ENCODE measurements at regions not wholly inside any gene's neighbourhood (a gene's known extent, or its start where the extent isn't known, plus 50 kb on each side); places are given as distances from the start of the nearest gene placed in this dataset.

DNA sequence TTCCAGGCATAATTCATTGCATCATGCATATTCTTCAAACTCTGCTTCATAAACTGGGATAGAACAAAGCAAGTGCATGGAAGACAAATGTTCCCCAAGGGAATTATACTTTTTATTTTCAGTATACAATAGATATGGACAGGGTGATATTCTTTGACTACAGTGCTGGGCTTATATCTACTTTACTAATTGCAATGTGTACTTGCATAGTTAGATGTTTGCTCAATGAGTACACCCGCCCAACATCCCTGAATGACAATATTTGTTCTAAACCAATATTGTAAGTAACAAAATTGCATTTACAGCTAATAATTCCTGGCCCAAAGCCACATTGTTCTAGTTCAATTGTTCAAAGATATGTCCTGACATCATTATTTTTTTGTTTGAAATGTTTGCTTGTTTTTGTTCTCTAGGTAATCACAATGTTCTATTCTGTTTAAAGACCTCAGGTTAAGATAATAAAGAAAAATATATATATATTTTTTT lies 171.4 kb downstream of the PTN start:
- TF ChIP-seq, protein P1, sequence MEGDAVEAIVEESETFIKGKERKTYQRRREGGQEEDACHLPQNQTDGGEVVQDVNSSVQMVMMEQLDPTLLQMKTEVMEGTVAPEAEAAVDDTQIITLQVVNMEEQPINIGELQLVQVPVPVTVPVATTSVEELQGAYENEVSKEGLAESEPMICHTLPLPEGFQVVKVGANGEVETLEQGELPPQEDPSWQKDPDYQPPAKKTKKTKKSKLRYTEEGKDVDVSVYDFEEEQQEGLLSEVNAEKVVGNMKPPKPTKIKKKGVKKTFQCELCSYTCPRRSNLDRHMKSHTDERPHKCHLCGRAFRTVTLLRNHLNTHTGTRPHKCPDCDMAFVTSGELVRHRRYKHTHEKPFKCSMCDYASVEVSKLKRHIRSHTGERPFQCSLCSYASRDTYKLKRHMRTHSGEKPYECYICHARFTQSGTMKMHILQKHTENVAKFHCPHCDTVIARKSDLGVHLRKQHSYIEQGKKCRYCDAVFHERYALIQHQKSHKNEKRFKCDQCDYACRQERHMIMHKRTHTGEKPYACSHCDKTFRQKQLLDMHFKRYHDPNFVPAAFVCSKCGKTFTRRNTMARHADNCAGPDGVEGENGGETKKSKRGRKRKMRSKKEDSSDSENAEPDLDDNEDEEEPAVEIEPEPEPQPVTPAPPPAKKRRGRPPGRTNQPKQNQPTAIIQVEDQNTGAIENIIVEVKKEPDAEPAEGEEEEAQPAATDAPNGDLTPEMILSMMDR (IDR thresholded peaks at IDR 0.05; ENCODE audit: low read length, missing control alignments): no peak
- H3K4me3 ChIP-seq (replicated peaks; ENCODE audit: low read depth, low read length): no peak overlapping the region
- no peak for DNase-seq (ENCODE audit: low read depth)

GRCh38 chr7:137169282-137169698 lies 174.2 kb downstream of the PTN start:
- TF ChIP-seq, protein P1 (IDR thresholded peaks at IDR 0.05; ENCODE audit: low read length, missing control alignments): peak; percentile 90
- peak; percentile 88 for DNase-seq (ENCODE audit: low read depth)
- H3K4me3 ChIP-seq (replicated peaks; ENCODE audit: low read depth, low read length): no peak overlapping the region

- TF ChIP-seq, protein P1 (IDR thresholded peaks at IDR 0.05; ENCODE audit: low read length, missing control alignments): no peak
- no peak for DNase-seq (ENCODE audit: low read depth)
- no peak overlapping the region for H3K4me3 ChIP-seq (replicated peaks; ENCODE audit: low read depth, low read length)
These were observed 175.9 kb downstream of the PTN start for GRCh38 chr7:137167609-137168008.

GRCh38 chr7:137166363-137166762 lies 177.2 kb downstream of the PTN start:
- no peak overlapping the region for H3K4me3 ChIP-seq (replicated peaks; ENCODE audit: low read depth, low read length)
- no peak for DNase-seq (ENCODE audit: low read depth)
- TF ChIP-seq, protein P1 (IDR thresholded peaks at IDR 0.05; ENCODE audit: low read length, missing control alignments): no peak

DNA sequence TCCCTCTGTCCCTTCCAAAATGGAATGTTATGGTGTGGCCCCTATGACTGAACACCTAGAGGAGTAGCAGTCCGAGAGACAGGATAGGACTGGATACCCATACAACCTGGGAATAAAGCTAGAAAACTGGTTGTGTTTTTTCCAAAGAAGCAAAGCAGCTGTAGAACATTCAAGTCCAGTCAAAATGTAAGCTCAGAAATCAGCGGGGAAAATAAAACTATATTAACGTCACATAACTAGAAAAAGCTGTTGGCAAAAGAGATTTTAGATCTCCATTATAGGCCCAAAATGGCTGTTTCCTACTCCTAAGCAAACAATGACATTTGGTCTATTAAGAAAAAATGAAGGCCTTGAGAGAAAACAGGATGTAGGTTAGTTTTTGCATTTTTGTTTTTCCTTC lies 177.7 kb downstream of the PTN start:
- no peak overlapping the region for H3K4me3 ChIP-seq (replicated peaks; ENCODE audit: low read depth, low read length)
- TF ChIP-seq, protein P1 (IDR thresholded peaks at IDR 0.05; ENCODE audit: low read length, missing control alignments): no peak
- no peak for DNase-seq (ENCODE audit: low read depth)

DNA sequence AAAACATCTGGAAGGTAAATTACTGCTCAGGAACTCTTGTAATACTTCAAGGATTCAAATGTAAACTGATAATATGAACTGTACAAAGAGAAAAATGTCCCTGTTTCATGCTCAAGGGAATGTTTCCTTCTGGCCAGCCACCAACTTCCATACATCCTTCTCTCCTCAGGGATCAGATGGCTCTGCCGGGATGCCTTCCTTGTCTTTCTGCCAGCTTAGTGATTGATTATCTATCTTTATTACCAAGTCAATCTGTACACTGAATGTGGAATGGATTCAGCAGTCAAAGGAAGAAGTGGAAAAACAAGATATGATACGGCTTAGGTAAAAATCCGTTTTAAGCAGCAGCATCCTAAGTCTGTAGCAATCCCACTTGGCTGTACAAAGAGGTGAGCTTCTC lies 178.3 kb downstream of the PTN start:
- no peak for DNase-seq (ENCODE audit: low read depth)
- TF ChIP-seq, protein P1 (IDR thresholded peaks at IDR 0.05; ENCODE audit: low read length, missing control alignments): no peak
- no peak overlapping the region for H3K4me3 ChIP-seq (replicated peaks; ENCODE audit: low read depth, low read length)

DNA sequence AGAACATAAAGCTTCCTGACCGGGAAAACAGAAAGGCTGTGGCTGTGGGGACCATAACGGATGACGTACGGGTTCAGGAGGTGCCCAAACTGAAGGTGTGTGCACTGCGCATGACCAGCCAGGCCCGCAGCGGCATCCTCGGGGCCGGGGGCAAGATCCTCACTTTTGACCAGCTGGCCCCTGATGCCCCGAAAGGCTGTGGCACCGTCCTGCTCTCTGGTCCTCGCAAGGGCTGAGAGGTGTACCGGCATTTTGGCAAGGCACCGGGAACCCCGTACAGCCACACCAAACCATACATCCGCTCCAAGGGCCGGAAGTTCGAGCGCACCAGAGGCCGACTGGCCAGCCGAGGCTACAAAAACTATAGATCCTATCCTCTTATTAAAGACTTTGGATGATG lies 179.3 kb downstream of the PTN start:
- no peak overlapping the region for H3K4me3 ChIP-seq (replicated peaks; ENCODE audit: low read depth, low read length)
- TF ChIP-seq, protein P1 (IDR thresholded peaks at IDR 0.05; ENCODE audit: low read length, missing control alignments): no peak
- DNase-seq (ENCODE audit: low read depth): no peak

Measured in fibroblast of pulmonary artery (primary cell).